Glomerular endothelial cell (primary cell): ENCODE measurements at regions not wholly inside any gene's neighbourhood (a gene's known extent, or its start where the extent isn't known, plus 50 kb on each side); places are given as distances from the start of the nearest gene placed in this dataset.
"Not testable (repeated sequence)": the region's sequence is repeated elsewhere in the genome, so short reads cannot be mapped to it uniquely, and the experiment has no call there.

Source experiments
- DNase-seq: peaks from one replicate; pipeline ENCODE4 v3.0.0-alpha.2; 2011; ENCODE audit warnings: low read depth, low spot score; ENCODE audit errors: extremely low read depth

GRCh38 chr5:163108351-163108750 lies 329.0 kb upstream of the CCNG1 start:
- DNase-seq: no peak

GRCh38 chr5:163115011-163115410 lies 322.4 kb upstream of the CCNG1 start:
- no peak for DNase-seq

GRCh38 chr5:163116618-163117017 lies 320.8 kb upstream of the CCNG1 start:
- not testable (repeated sequence) for DNase-seq

GRCh38 chr5:163134061-163134460 lies 303.3 kb upstream of the CCNG1 start:
- no peak for DNase-seq

- DNase-seq: no peak
These were observed 301.5 kb upstream of the CCNG1 start for GRCh38 chr5:163135849-163136248.

- DNase-seq: no peak
These were observed 275.9 kb upstream of the CCNG1 start for GRCh38 chr5:163161512-163161911.

GRCh38 chr5:163162645-163163044 lies 274.8 kb upstream of the CCNG1 start:
- DNase-seq: no peak

- DNase-seq: no peak
These were observed 273.5 kb upstream of the CCNG1 start for GRCh38 chr5:163163858-163164257.

- DNase-seq: no peak
These were observed 272.1 kb upstream of the CCNG1 start for GRCh38 chr5:163165277-163165676.

- not testable (repeated sequence) for DNase-seq
These were observed 267.2 kb upstream of the CCNG1 start for GRCh38 chr5:163170161-163170560.

- no peak for DNase-seq
These were observed 264.7 kb upstream of the CCNG1 start for GRCh38 chr5:163172540-163173338.

- no peak for DNase-seq
These were observed 259.4 kb upstream of the CCNG1 start for GRCh38 chr5:163177971-163178370.

GRCh38 chr5:163185315-163185714 lies 252.1 kb upstream of the CCNG1 start:
- no peak for DNase-seq

- no peak for DNase-seq
These were observed 248.3 kb upstream of the CCNG1 start for GRCh38 chr5:163189023-163189553.

GRCh38 chr5:163190283-163190682 lies 247.1 kb upstream of the CCNG1 start:
- no peak for DNase-seq

- no peak for DNase-seq
These were observed 246.6 kb upstream of the CCNG1 start for GRCh38 chr5:163190784-163191183.

- DNase-seq: no peak
These were observed 243.5 kb upstream of the CCNG1 start for GRCh38 chr5:163193886-163194285.

GRCh38 chr5:163205645-163206044 lies 231.8 kb upstream of the CCNG1 start:
- no peak for DNase-seq

- DNase-seq: no peak
These were observed 215.8 kb upstream of the CCNG1 start for GRCh38 chr5:163221581-163221980.

GRCh38 chr5:163222982-163223381 lies 214.4 kb upstream of the CCNG1 start:
- DNase-seq: no peak

- no peak for DNase-seq
These were observed 192.9 kb upstream of the CCNG1 start for GRCh38 chr5:163244445-163244987.

GRCh38 chr5:163245584-163245983 lies 191.8 kb upstream of the CCNG1 start:
- DNase-seq: no peak
